HG03520 (cell line): ENCODE measurements at regions not wholly inside any gene's neighbourhood (a gene's known extent, or its start where the extent isn't known, plus 50 kb on each side); places are given as distances from the start of the nearest gene placed in this dataset.
"Not testable (repeated sequence)": the region's sequence is repeated elsewhere in the genome, so short reads cannot be mapped to it uniquely, and the experiment has no call there.

ENCODE experiments used
- ATAC-seq: cut with Tn5 transposase; IDR thresholded peaks from one replicate; pipeline ENCODE4 v1.9.1; 2021; ENCODE audit warnings: mild to moderate bottlenecking, moderate library complexity; ENCODE audit not compliant: unreplicated experiment

- ATAC-seq = no peak
Measured at GRCh38 chr7:85396676-85397075, 209.8 kb upstream of the SEMA3D start.

DNA sequence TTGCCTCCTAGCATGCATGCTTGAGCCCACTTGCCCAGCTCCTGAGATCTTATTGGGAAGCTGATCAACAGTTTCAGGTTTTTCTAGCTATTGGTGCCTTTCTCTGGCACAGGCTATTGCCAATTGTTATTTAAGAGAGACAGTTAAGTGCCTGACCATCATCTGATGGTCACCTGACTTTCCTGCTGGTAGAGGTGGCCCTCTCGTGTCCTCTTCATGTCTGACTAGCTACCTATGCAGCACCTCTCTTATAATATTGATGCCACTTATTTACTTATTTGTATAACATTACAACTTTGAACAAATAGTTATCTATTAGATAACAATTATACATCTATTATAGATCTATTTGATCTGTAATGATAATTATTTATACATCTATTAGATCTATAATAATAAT lies 205.9 kb upstream of the SEMA3D start:
- ATAC-seq = no peak

- no peak for ATAC-seq
Measured at GRCh38 chr7:85392326-85392725, 205.5 kb upstream of the SEMA3D start.

DNA sequence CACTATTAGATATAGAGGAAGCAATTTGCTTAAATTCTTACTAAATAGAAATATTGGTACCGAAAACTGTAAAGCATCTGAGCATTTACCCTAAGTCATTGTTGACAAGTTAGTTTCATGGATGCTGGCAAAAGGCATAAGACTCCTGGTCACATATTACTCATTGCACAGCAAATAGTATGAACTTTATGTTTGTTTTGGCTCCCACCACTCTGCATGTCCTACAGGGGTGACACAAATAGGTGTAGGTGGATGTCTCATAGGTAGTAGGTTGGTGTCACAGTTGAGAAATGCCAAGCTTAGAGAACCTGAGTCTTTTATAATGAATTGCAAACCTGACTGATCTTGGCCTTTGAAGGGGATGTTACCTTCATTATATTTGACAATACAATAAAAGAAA lies 199.6 kb upstream of the SEMA3D start:
- ATAC-seq = no peak

DNA sequence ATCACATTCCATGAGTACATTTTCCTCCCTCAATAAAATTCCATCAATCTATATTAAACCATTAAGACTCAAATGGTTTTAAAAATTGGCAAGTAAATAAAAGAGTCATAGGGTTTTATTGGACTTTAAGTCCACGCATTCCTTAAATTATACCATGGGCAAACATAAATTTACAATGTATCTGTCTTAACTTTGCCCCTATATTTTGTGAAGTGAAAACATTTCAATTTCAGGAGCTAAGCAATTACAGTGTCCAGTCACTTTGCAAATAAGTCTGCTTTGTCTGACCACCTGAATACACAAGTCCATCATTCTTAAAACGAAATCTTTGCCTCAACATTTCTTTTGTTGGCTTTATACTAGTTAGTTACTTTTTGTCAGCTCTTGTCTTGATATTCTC lies 197.5 kb upstream of the SEMA3D start:
- no peak for ATAC-seq

- ATAC-seq = no peak
Measured at GRCh38 chr7:85381212-85381611, 194.4 kb upstream of the SEMA3D start.

- ATAC-seq = no peak
Measured at GRCh38 chr7:85376589-85376988, 189.7 kb upstream of the SEMA3D start.

DNA sequence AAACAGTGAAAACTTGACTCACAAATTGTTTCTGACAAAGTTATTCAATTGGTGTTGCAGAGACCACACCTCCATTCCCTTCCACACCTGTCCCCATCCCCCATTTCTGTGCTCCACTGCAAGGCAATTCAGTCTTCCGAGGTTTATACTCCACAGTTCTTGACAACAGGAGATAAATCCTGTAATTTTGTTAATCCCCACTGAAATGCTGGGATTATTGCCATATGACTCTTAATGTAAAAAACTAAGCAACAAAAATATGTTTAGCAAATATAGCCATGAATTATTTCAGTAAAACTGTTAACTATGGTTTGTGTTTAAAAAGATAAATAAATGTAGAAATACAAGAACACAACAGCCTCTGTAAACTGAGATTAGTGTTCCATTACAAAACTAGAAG lies 170.1 kb upstream of the SEMA3D start:
- no peak for ATAC-seq

DNA sequence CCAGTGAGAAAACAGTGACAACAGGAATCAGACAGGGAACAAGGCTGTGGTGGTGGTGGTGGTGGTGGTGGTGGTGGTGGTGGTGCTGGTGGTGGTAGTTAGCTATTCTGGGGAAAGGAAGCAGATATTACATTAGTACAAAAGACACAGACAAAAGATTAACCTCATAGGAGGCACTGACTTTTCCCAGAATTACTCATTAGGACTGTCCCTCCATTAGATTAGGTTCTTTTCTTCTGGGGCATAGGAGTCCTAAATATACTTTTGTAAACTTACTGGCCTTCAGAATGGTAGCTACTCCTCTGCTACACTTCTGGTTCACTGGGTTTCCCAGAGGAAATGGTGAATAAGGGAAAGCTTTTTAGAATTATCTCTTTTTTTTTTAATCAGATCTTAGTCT lies 156.6 kb upstream of the SEMA3D start:
- peak; percentile 48 for ATAC-seq

DNA sequence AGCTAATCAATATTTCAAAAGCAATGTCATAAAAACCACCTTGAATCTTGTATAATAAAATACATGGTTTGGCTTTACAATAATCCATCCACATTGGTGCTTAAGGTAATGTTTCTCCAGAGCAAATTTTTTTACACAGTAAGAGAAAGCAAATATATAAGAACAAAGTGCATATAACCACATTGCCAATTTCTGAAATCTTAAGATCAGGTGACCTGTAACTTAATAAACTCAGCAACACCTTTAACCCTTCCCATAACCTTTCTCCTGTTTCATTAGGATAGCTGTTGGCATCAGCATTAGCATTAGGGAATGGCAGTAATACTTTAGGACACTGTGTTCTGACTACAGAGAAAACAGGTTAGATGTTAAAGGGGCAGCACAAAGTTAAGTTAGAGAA lies 155.9 kb upstream of the SEMA3D start:
- ATAC-seq = no peak

DNA sequence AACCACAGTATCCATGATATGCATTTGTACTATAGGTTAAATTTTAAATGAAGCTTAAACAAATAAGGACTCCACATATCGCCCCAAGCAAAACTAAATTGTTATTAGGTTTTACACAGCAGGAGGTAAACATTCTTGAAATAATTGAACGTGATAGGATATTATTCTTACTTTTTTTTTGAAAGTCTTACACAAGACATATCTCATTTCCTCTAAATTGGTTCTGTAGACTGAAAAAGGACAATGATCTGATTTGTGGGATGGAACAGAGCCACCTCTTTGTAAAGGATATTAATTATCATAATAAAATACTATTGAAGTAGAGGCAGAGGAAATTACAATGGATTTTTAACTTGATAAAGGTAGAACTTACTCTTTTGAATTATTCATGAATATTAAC lies 155.1 kb upstream of the SEMA3D start:
- no peak for ATAC-seq

- ATAC-seq = no peak
Measured at GRCh38 chr7:85341121-85341520, 154.3 kb upstream of the SEMA3D start.

GRCh38 chr7:85336086-85336485 lies 149.2 kb upstream of the SEMA3D start:
- ATAC-seq = no peak

DNA sequence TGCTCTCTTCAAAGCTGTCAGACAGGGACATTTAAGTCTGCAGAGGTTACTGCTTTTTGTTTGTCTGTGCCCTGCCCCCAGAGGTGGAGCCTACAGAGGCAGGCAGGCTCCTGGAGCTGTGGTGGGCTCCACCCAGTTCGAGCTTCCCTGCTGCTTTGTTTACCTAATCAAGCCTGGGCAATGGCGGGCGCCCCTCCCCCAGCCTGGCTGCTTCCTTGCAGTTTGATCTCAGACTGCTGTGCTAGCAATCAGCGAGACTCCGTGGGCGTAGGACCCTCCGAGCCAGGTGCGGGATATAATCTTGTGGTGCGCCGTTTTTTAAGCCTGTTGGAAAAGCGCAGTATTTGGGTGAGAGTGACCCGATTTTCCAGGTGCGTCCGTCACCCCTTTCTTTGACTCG lies 148.3 kb upstream of the SEMA3D start:
- not testable (repeated sequence) for ATAC-seq

- no peak for ATAC-seq
Measured at GRCh38 chr7:85328456-85328998, 141.7 kb upstream of the SEMA3D start.

GRCh38 chr7:85324145-85324799 lies 137.4 kb upstream of the SEMA3D start:
- ATAC-seq = no peak

- no peak for ATAC-seq
Measured at GRCh38 chr7:85322252-85322651, 135.4 kb upstream of the SEMA3D start.

GRCh38 chr7:85320699-85321476 lies 134.0 kb upstream of the SEMA3D start:
- ATAC-seq = no peak

DNA sequence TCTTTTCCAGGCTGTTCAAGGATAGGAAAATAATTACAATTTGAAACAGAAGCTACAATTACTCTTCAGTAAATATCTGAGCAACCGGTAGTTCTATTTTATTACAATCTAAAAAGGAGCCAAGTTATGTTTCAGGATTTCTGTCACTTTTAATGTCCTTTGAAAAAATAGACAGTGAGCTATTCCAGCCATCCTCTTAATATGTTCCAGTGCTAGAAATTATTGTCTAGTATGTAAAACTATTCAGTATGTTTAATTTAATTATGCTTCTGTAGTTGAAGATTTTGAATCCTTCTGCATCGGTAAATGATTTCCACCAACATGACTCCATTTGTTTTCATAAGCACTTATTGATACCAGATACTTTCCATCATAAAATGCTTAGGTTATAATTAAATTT lies 129.6 kb upstream of the SEMA3D start:
- no peak for ATAC-seq

DNA sequence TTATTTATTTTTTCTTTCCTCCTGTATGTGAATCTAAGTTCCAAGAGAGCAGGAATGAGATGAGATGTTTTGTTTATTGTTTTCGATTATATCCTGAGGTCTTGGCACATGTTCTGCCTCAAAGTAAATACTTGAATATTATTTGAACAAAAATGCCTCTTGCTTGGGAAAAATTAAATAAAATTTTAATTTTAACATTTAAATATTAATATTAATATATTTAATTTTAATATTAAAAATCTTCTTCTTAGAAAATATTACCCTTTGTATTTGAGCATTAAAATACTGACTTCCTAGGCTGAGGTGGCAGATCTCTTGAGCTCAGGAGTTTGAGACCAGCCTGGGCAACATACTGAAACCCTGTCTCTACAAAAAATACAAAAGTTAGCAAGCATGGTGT lies 123.4 kb upstream of the SEMA3D start:
- no peak for ATAC-seq

DNA sequence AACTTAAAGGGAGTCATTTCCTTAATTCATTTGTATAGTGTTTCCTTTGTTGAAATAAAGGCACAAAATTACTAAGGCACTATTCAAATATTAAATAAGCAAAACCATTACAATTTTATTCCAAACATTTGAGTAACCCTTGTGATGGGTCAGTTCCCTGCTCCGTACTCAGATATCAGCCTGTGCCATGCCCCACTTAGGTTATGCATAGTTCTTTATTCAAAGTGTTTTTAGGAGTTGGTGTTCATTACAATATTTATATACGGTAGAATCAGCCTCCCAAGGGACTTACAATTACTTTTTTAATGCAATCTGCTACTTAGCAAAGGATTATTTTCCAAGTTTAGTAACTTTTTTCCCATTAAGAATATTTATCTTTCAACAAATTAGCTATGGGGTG lies 119.3 kb upstream of the SEMA3D start:
- ATAC-seq = no peak

- no peak for ATAC-seq
Measured at GRCh38 chr7:85294176-85294575, 107.3 kb upstream of the SEMA3D start.
